NB4 (cell line): ENCODE measurements at regions not wholly inside any gene's neighbourhood (a gene's known extent, or its start where the extent isn't known, plus 50 kb on each side); places are given as distances from the start of the nearest gene placed in this dataset.

Experiments used
- MYC ChIP-seq: IDR thresholded peaks from 2 replicates; pipeline ENCODE4 v1.6.1; 2011; ENCODE audit warnings: low read depth, low read length
- POLR2A ChIP-seq: IDR thresholded peaks from 2 replicates; pipeline ENCODE4 v1.6.1; 2011; ENCODE audit warnings: mild to moderate bottlenecking; ENCODE audit not compliant: insufficient read length; ENCODE audit errors: extremely low read depth
- TF ChIP-seq, protein P1 (sequence below): IDR thresholded peaks from one replicate; pipeline ENCODE4 v1.5.1; 2012; ENCODE audit warnings: low read depth, low read length
- TF ChIP-seq, protein P2 (sequence below): IDR thresholded peaks from 2 replicates; pipeline ENCODE4 v1.6.1; 2011; ENCODE audit warnings: low read depth, low read length

GRCh38 chr12:107320033-107320928 lies 226.9 kb upstream of the CRY1 start:
- TF ChIP-seq, protein P1, sequence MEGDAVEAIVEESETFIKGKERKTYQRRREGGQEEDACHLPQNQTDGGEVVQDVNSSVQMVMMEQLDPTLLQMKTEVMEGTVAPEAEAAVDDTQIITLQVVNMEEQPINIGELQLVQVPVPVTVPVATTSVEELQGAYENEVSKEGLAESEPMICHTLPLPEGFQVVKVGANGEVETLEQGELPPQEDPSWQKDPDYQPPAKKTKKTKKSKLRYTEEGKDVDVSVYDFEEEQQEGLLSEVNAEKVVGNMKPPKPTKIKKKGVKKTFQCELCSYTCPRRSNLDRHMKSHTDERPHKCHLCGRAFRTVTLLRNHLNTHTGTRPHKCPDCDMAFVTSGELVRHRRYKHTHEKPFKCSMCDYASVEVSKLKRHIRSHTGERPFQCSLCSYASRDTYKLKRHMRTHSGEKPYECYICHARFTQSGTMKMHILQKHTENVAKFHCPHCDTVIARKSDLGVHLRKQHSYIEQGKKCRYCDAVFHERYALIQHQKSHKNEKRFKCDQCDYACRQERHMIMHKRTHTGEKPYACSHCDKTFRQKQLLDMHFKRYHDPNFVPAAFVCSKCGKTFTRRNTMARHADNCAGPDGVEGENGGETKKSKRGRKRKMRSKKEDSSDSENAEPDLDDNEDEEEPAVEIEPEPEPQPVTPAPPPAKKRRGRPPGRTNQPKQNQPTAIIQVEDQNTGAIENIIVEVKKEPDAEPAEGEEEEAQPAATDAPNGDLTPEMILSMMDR: no peak
- TF ChIP-seq, protein P2, sequence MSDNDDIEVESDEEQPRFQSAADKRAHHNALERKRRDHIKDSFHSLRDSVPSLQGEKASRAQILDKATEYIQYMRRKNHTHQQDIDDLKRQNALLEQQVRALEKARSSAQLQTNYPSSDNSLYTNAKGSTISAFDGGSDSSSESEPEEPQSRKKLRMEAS: no peak
- no peak for TF ChIP-seq POLR2A
- TF ChIP-seq MYC: no peak
